ENCODE measurements at regions not wholly inside any gene's neighbourhood (a gene's known extent, or its start where the extent isn't known, plus 50 kb on each side); places are given as distances from the start of the nearest gene placed in this dataset.
"Not testable (repeated sequence)": the region's sequence is repeated elsewhere in the genome, so short reads cannot be mapped to it uniquely, and the experiment has no call there.

DNA sequence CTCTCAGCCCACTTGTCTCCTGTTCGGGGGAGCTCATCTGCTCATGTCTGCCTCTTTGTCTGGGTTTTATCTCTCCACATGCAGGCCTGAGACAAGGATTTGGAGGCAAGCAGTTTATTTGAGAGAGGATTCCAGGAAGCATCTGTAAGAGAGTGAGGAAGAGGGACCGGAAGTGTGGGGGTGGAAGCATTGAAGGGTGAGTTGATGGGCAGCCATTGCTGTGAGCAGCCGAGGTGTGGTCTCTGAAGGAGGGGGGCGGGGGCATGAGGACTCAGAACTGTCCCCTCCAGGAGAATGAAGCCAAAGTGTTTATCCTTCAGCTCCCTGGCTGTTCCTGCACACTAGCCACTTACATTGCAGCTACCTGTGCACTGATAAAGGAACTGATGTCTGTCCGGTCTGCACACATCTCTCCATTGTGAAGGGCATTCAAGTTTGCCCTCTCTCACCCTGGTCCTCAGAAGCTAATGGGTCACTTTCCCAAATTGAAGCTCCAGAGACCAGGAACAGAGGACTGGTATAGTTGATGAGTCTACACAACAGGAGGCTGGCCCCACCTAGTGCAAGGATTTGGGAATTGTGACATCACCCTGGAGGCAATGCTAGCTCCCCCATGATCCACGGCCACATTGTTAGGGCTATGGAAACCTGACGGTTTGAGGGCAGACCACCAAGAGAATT lies 100.5 kb upstream of the FOXA2 start:
- Mint-ChIP-seq H3K9me3 (no peaks in the 10 kb centered on the region), H3K27ac (no peak overlapping the region), H3K36me3 (no peaks in the 10 kb centered on the region), H3K27me3 (peaks cover 2% of the 10 kb centered on the region), H3K4me3 (no peak overlapping the region), H3K4me1 (peaks cover 2% of the 10 kb centered on the region)
- DNase-seq (ENCODE audit: low spot score in 2 of 2) (no peak), ATAC-seq (ENCODE audit: low read depth) (no peak)

DNA sequence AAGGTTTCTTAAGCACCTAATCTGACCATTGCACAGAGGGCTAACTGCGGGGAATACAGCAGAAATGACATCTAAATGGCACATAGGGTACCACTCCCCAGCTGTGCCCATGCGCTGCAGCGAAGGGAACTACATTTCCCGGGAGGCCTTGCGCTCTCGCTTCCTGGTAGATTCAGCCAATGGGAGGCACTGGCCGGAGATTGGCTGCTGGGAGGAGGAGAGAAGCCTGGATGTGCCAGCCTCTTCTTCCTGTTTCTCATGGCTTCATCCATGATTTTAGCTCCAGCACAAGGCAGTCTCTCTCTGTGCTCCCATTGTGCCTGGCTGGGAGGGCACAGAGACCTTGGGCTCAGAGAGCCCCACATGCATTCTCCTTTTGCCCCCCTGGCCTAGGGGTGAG lies 101.7 kb upstream of the FOXA2 start:
- ATAC-seq (ENCODE audit: low read depth) = no peak
- no peak overlapping the region for H3K27ac Mint-ChIP-seq
- no peak overlapping the region for H3K4me3 Mint-ChIP-seq
- H3K4me1 Mint-ChIP-seq = peaks cover 2% of the 10 kb centered on the region
- no peak for DNase-seq (ENCODE audit: low spot score in 2 of 2)
- H3K36me3 Mint-ChIP-seq = no peaks in the 10 kb centered on the region
- no peaks in the 10 kb centered on the region for H3K9me3 Mint-ChIP-seq
- peaks cover 2% of the 10 kb centered on the region for H3K27me3 Mint-ChIP-seq

DNA sequence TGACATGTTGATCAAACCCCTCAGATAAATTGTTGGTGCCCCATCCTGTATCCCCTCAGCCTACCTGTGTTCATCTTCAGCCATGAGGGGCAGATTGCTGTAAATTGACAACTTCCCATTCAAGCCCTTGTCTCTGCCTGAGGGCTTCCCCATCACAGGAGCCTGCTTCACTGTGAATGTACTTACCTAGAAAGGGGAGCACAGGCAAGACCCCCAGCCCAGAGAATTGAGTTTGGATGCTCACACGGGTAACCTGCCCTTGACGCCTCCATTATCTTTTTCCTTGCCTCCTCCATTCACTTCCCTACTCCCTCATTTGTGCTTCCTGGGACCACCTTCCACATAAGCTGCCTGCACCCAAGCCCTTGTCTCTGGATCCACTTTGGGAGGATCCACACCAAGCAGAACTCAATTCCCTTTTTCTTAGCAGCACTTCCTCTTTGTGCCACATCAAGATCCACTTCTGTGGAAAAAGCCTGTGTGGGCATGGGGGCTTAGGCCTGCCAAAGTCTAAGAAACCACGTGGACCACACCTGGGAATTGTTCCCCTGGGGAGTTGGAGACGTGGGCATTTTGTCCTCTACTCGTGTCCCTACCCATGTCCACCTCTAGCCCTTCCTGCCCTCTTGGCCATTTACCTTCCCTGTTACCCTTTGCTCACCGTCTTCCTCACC lies 103.4 kb upstream of the FOXA2 start:
- H3K27me3 Mint-ChIP-seq = peaks cover 2% of the 10 kb centered on the region
- H3K4me3 Mint-ChIP-seq = no peak overlapping the region
- H3K4me1 Mint-ChIP-seq = peaks cover 2% of the 10 kb centered on the region
- DNase-seq (ENCODE audit: low spot score in 2 of 2) (no peak), ATAC-seq (ENCODE audit: low read depth) (no peak)
- H3K9me3 Mint-ChIP-seq = no peaks in the 10 kb centered on the region
- H3K27ac Mint-ChIP-seq = no peak overlapping the region
- no peaks in the 10 kb centered on the region for H3K36me3 Mint-ChIP-seq

GRCh38 chr20:22688485-22688884 lies 104.1 kb upstream of the FOXA2 start:
- Mint-ChIP-seq H3K27me3 (peaks cover 2% of the 10 kb centered on the region), H3K9me3 (no peaks in the 10 kb centered on the region), H3K4me1 (peaks cover 2% of the 10 kb centered on the region), H3K4me3 (no peak overlapping the region), H3K27ac (no peak overlapping the region), H3K36me3 (no peaks in the 10 kb centered on the region)
- DNase-seq (ENCODE audit: low spot score in 2 of 2) (no peak), ATAC-seq (ENCODE audit: low read depth) (no peak)

DNA sequence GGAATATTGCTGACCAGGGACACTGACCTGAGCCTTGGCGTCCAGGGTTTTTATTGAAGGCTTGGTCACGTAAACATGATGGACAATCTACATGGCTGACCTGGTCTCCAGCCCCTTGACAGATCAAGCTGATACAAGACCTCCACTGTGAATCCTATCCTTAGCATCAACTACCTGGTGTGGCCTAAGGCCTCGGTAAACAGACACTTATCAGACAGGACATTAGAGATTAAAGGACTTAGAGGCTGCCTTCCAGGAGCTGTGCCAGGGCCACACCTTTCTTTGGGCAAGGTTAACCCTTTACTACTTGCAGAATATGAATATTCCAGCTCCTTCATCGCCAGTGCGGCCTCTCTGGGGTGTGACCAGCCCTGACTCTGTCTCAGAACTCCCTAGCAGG lies 104.9 kb upstream of the FOXA2 start:
- peaks cover 2% of the 10 kb centered on the region for H3K27me3 Mint-ChIP-seq
- peaks cover 2% of the 10 kb centered on the region for H3K4me1 Mint-ChIP-seq
- no peaks in the 10 kb centered on the region for H3K9me3 Mint-ChIP-seq

GRCh38 chr20:22690000-22690399 lies 105.6 kb upstream of the FOXA2 start:
- Mint-ChIP-seq H3K27me3 (no peaks in the 10 kb centered on the region), H3K4me1 (no peaks in the 10 kb centered on the region), H3K9me3 (no peaks in the 10 kb centered on the region), H3K27ac (no peak overlapping the region), H3K36me3 (no peaks in the 10 kb centered on the region), H3K4me3 (no peak overlapping the region)
- DNase-seq (ENCODE audit: low spot score in 2 of 2) = no peak
- ATAC-seq (ENCODE audit: low read depth) = no peak

More for the DNA sequence above, 104.9 kb upstream of the FOXA2 start:
- DNase-seq (ENCODE audit: low spot score in 2 of 2) = no peak
- Mint-ChIP-seq H3K4me3 (no peak overlapping the region), H3K36me3 (no peaks in the 10 kb centered on the region), H3K27ac (no peak overlapping the region)
- no peak for ATAC-seq (ENCODE audit: low read depth)

GRCh38 chr20:22690616-22691179 lies 106.3 kb upstream of the FOXA2 start:
- ATAC-seq (ENCODE audit: low read depth) (no peak), DNase-seq (ENCODE audit: low spot score in 2 of 2) (no peak)
- Mint-ChIP-seq H3K9me3 (no peaks in the 10 kb centered on the region), H3K27ac (no peak overlapping the region), H3K4me3 (no peak overlapping the region), H3K36me3 (no peaks in the 10 kb centered on the region), H3K4me1 (no peaks in the 10 kb centered on the region), H3K27me3 (no peaks in the 10 kb centered on the region)

DNA sequence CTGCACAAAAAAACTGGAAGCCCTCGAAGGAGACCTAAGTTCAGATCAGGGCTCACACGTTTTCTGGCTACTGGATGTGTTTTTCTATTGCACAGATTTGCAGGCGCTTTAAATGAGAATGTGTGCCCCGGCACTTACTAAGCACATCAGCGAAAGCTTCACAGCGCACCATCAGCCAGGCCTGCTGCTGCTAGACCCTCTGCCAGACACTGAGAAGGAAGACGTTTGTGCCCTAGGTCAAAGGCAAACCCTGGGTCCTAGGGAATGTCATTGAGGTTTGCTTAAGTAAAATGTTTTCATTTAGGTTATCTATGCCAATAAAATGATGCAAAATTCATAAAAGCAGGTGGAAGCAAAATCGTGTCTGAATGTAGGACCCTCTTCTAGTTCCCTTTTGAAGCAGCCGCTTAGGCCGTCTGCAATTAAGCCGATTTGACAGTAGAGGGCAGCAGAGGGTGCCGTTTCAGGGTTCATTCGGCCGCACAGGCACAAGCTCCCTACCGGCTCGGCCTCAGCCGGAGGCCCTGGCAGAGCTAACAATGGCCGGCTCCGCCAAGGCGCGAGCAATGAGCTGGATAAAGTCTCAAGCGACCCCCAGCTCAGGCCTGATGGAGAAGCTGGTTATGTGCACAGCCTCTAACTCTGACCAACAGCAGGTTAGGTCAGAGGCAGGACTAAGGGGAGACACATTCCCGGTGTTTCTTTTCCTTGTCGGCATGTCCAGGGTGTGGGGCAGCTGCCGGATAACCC lies 107.2 kb upstream of the FOXA2 start:
- H3K27me3 Mint-ChIP-seq = no peaks in the 10 kb centered on the region
- peak; percentile 21 to 50 for DNase-seq (ENCODE audit: low spot score in 2 of 2)
- no peak overlapping the region for H3K27ac Mint-ChIP-seq
- H3K4me3 Mint-ChIP-seq = no peak overlapping the region
- peak; percentile 46 for ATAC-seq (ENCODE audit: low read depth)
- no peaks in the 10 kb centered on the region for H3K4me1 Mint-ChIP-seq
- no peaks in the 10 kb centered on the region for H3K9me3 Mint-ChIP-seq
- no peaks in the 10 kb centered on the region for H3K36me3 Mint-ChIP-seq

DNA sequence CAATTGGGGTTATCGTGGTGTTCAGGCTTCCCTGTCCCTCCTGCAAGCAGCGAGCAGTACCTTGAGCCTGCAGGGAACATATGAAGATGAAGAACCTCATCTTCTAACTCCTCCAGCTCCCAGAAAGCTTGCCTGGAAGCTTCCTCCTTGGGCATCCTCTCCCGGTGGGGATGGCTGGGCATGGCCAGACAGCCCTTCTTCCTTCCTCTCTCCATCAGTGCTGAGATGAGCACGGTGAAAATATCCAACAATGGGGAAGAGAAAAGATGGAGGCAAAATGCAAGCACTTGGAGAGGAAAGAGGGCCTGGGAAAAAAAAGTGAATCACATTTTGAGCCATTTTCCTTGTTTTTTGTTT lies 107.7 kb upstream of the FOXA2 start:
- no peak for ATAC-seq (ENCODE audit: low read depth)
- Mint-ChIP-seq H3K4me1 (no peaks in the 10 kb centered on the region), H3K36me3 (no peaks in the 10 kb centered on the region), H3K4me3 (no peak overlapping the region), H3K27ac (no peak overlapping the region), H3K27me3 (no peaks in the 10 kb centered on the region), H3K9me3 (no peaks in the 10 kb centered on the region)
- no peak for DNase-seq (ENCODE audit: low spot score in 2 of 2)

- H3K4me3 Mint-ChIP-seq; ATAC-seq (ENCODE audit: low read depth); H3K36me3 Mint-ChIP-seq; H3K27me3 Mint-ChIP-seq; H3K9me3 Mint-ChIP-seq; H3K4me1 Mint-ChIP-seq; H3K27ac Mint-ChIP-seq; DNase-seq (ENCODE audit: low spot score in 2 of 2): not testable (repeated sequence)
Measured at GRCh38 chr20:22692620-22693019, 108.2 kb upstream of the FOXA2 start.

DNA sequence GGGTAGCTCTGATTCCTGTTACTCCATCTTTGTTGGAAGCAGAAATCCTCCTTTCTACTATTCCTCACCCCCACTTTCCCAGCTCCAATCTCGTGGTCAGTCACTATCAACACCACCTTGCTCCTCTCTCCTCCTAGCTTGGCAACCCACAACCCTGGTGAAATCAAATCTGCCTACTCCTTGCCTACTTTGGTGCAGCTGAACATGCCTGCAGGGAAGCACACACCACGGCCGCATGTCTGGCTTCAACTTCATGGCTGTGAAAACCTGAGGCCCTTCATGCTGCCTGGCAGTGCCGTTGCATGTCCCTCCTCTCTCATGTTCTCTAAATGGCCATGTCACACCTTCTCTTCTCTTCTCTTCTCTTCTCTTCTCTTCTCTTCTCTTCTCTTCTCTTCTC lies 112.4 kb upstream of the FOXA2 start:
- no peak overlapping the region for H3K27ac Mint-ChIP-seq
- no peaks in the 10 kb centered on the region for H3K4me1 Mint-ChIP-seq
- ATAC-seq (ENCODE audit: low read depth) (no peak), DNase-seq (ENCODE audit: low spot score in 2 of 2) (no peak)
- H3K36me3 Mint-ChIP-seq = no peaks in the 10 kb centered on the region
- no peaks in the 10 kb centered on the region for H3K27me3 Mint-ChIP-seq
- no peaks in the 10 kb centered on the region for H3K9me3 Mint-ChIP-seq
- no peak overlapping the region for H3K4me3 Mint-ChIP-seq

- Mint-ChIP-seq H3K27ac (no peak overlapping the region), H3K27me3 (no peaks in the 10 kb centered on the region), H3K36me3 (no peaks in the 10 kb centered on the region), H3K4me3 (no peak overlapping the region), H3K9me3 (peaks cover 6% of the 10 kb centered on the region), H3K4me1 (no peaks in the 10 kb centered on the region)
- ATAC-seq (ENCODE audit: low read depth) (no peak), DNase-seq (ENCODE audit: low spot score in 2 of 2) (no peak)
Measured at GRCh38 chr20:22698259-22698842, 114.0 kb upstream of the FOXA2 start.

DNA sequence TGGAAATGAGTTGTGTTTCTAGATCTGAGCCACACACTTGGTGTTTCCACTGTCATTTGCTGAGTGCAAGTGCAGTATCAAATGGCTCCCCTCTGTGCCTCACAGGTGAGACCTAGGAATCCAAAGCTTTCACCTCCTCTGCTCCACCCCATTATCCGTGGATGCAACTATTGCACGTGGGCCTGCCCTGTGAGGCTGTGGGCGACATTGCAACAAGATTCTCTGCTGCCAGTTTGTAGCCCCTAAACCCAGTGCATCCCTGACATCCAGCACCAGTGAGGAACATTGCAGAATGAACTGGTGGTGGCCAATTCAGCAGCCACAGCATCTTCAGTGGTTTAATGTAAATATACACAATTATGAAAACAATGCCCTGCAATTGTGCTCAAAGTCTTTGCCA lies 115.0 kb upstream of the FOXA2 start:
- no peak overlapping the region for H3K27ac Mint-ChIP-seq
- H3K4me3 Mint-ChIP-seq = no peak overlapping the region
- no peaks in the 10 kb centered on the region for H3K27me3 Mint-ChIP-seq
- no peak for ATAC-seq (ENCODE audit: low read depth)
- no peaks in the 10 kb centered on the region for H3K36me3 Mint-ChIP-seq
- H3K9me3 Mint-ChIP-seq = peaks cover 6% of the 10 kb centered on the region
- no peak for DNase-seq (ENCODE audit: low spot score in 2 of 2)
- no peaks in the 10 kb centered on the region for H3K4me1 Mint-ChIP-seq

DNA sequence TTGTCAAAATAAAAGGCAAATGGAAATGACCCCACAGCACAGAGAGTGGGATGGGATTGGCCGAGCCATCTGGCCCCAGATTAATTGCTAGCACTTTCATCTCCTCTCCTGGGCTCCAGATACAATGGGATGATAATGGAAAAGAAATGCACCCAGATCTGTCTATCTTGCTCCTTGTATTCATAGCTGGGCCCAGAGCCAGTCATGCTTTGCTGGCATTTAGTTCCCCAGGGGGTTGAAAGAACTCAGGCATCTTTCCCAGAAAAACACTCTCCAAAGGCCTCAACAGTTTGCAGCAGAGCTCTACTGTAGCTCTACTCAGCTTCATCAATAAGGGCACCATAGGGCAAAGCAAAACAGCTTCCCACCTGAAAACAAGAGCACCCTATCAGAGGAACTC lies 116.0 kb upstream of the FOXA2 start:
- DNase-seq (ENCODE audit: low spot score in 2 of 2) (no peak), ATAC-seq (ENCODE audit: low read depth) (no peak)
- Mint-ChIP-seq H3K36me3 (no peaks in the 10 kb centered on the region), H3K4me1 (no peaks in the 10 kb centered on the region), H3K4me3 (no peak overlapping the region), H3K9me3 (peaks cover 8% of the 10 kb centered on the region), H3K27ac (no peak overlapping the region), H3K27me3 (no peaks in the 10 kb centered on the region)
